ENCODE measurements at regions not wholly inside any gene's neighbourhood (a gene's known extent, or its start where the extent isn't known, plus 50 kb on each side); places are given as distances from the start of the nearest gene placed in this dataset.
A peak's percentile ranks its signal among the peaks of the same experiment; 100 is the strongest.

- no peak overlapping the region for H2AFZ ChIP-seq (ENCODE audit: low read length)
- no peaks in the 10 kb centered on the region for H3K79me2 ChIP-seq (ENCODE audit: insufficient read depth, low read length)
- DNase-seq (ENCODE audit: insufficient read length, low spot score, missing footprints) = no peak
- peaks cover 2% of the 10 kb centered on the region for H3K9me3 ChIP-seq (ENCODE audit: low read depth, low read length)
- H4K20me1 ChIP-seq (ENCODE audit: insufficient read depth, low read length) = no peaks in the 10 kb centered on the region
- peaks cover 6% of the 10 kb centered on the region for H3K27me3 ChIP-seq (ENCODE audit: insufficient read depth, low read length)
- H3K27ac ChIP-seq (ENCODE audit: low read depth, low read length) = no peak overlapping the region
- no peaks in the 10 kb centered on the region for H3K36me3 ChIP-seq (ENCODE audit: insufficient read depth, low read length)
- TF ChIP-seq, protein P1, sequence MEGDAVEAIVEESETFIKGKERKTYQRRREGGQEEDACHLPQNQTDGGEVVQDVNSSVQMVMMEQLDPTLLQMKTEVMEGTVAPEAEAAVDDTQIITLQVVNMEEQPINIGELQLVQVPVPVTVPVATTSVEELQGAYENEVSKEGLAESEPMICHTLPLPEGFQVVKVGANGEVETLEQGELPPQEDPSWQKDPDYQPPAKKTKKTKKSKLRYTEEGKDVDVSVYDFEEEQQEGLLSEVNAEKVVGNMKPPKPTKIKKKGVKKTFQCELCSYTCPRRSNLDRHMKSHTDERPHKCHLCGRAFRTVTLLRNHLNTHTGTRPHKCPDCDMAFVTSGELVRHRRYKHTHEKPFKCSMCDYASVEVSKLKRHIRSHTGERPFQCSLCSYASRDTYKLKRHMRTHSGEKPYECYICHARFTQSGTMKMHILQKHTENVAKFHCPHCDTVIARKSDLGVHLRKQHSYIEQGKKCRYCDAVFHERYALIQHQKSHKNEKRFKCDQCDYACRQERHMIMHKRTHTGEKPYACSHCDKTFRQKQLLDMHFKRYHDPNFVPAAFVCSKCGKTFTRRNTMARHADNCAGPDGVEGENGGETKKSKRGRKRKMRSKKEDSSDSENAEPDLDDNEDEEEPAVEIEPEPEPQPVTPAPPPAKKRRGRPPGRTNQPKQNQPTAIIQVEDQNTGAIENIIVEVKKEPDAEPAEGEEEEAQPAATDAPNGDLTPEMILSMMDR (IDR thresholded peaks at IDR 0.05; ENCODE audit: extremely low read depth, low read depth, low read length) = no peak
- no peaks in the 10 kb centered on the region for H3K4me1 ChIP-seq (ENCODE audit: insufficient read depth, low read length)
- no peak overlapping the region for H3K4me2 ChIP-seq (ENCODE audit: insufficient read depth, low read length)
- no peak overlapping the region for H3K4me3 ChIP-seq (ENCODE audit: insufficient read depth, low read length)
Observed at GRCh38 chr12:111074559-111074958, 154.2 kb upstream of the MYL2 start.

- Histone ChIP-seq H3K4me2 (ENCODE audit: insufficient read depth, low read length) (no peak overlapping the region), H3K27ac (ENCODE audit: low read depth, low read length) (no peak overlapping the region), H3K36me3 (ENCODE audit: insufficient read depth, low read length) (no peaks in the 10 kb centered on the region), H4K20me1 (ENCODE audit: insufficient read depth, low read length) (no peaks in the 10 kb centered on the region), H3K4me1 (ENCODE audit: insufficient read depth, low read length) (no peaks in the 10 kb centered on the region), H3K27me3 (ENCODE audit: insufficient read depth, low read length) (peaks cover 6% of the 10 kb centered on the region), H3K79me2 (ENCODE audit: insufficient read depth, low read length) (no peaks in the 10 kb centered on the region), H2AFZ (ENCODE audit: low read length) (no peak overlapping the region), H3K4me3 (ENCODE audit: insufficient read depth, low read length) (no peak overlapping the region), H3K9me3 (ENCODE audit: low read depth, low read length) (peaks cover 2% of the 10 kb centered on the region)
- TF ChIP-seq, protein P1 (IDR thresholded peaks at IDR 0.05; ENCODE audit: extremely low read depth, low read depth, low read length) = no peak
- no peak for DNase-seq (ENCODE audit: insufficient read length, low spot score, missing footprints)
Observed at GRCh38 chr12:111073370-111073769, 153.0 kb upstream of the MYL2 start.

- Histone ChIP-seq H3K4me1 (ENCODE audit: insufficient read depth, low read length) (no peaks in the 10 kb centered on the region), H3K36me3 (ENCODE audit: insufficient read depth, low read length) (no peaks in the 10 kb centered on the region), H4K20me1 (ENCODE audit: insufficient read depth, low read length) (no peaks in the 10 kb centered on the region), H3K9me3 (ENCODE audit: low read depth, low read length) (peaks cover 2% of the 10 kb centered on the region), H3K27me3 (ENCODE audit: insufficient read depth, low read length) (peaks cover 6% of the 10 kb centered on the region), H2AFZ (ENCODE audit: low read length) (no peak overlapping the region), H3K4me2 (ENCODE audit: insufficient read depth, low read length) (no peak overlapping the region), H3K79me2 (ENCODE audit: insufficient read depth, low read length) (no peaks in the 10 kb centered on the region), H3K27ac (ENCODE audit: low read depth, low read length) (no peak overlapping the region), H3K4me3 (ENCODE audit: insufficient read depth, low read length) (no peak overlapping the region)
- TF ChIP-seq, protein P1 (IDR thresholded peaks at IDR 0.05; ENCODE audit: extremely low read depth, low read depth, low read length) = no peak
- DNase-seq (ENCODE audit: insufficient read length, low spot score, missing footprints) = no peak
Observed at GRCh38 chr12:111072299-111072698, 151.9 kb upstream of the MYL2 start.

DNA sequence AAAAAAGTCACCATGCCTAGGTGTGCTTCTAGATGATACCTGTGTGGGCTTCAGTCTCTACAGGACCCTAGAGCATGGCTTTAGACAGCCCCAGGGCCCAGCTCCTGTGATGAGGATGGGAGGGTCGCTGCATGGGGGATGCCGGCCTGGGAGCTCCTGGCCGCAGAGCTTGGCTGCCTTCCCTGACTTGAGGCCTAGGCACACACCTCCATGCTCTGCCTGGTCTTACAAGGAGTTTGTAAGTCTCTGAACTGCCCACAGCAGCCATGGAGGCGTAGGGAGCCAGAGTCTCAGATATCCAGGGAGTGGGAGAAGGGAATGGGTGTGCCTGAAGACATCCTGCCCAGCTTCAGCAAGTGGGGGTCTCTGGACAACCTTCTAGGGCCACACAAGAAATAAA, 149.5 kb upstream of the MYL2 start:
- no peaks in the 10 kb centered on the region for H3K36me3 ChIP-seq (ENCODE audit: insufficient read depth, low read length)
- DNase-seq (ENCODE audit: insufficient read length, low spot score, missing footprints) = peak; percentile 52
- H3K27me3 ChIP-seq (ENCODE audit: insufficient read depth, low read length) = peaks cover 3% of the 10 kb centered on the region
- H4K20me1 ChIP-seq (ENCODE audit: insufficient read depth, low read length) = no peaks in the 10 kb centered on the region
- H3K79me2 ChIP-seq (ENCODE audit: insufficient read depth, low read length) = no peaks in the 10 kb centered on the region
- no peak overlapping the region for H3K4me3 ChIP-seq (ENCODE audit: insufficient read depth, low read length)
- H3K27ac ChIP-seq (ENCODE audit: low read depth, low read length) = no peak overlapping the region
- TF ChIP-seq, protein P1 (IDR thresholded peaks at IDR 0.05; ENCODE audit: extremely low read depth, low read depth, low read length) = no peak
- H3K9me3 ChIP-seq (ENCODE audit: low read depth, low read length) = peaks cover 2% of the 10 kb centered on the region
- H2AFZ ChIP-seq (ENCODE audit: low read length) = no peak overlapping the region
- H3K4me1 ChIP-seq (ENCODE audit: insufficient read depth, low read length) = no peaks in the 10 kb centered on the region
- no peak overlapping the region for H3K4me2 ChIP-seq (ENCODE audit: insufficient read depth, low read length)
